Breast epithelium (tissue), 3 donors: ENCODE measurements at regions not wholly inside any gene's neighbourhood (a gene's known extent, or its start where the extent isn't known, plus 50 kb on each side); places are given as distances from the start of the nearest gene placed in this dataset.

Experiments used
- CTCF ChIP-seq, 3 donors: fragments of 450-650 bp; IDR thresholded peaks; one replicate each; pipeline ENCODE4 v1.5.1; 2016 to 2017; ENCODE audit warnings: antibody characterized with exemption in 3 of 3, mild to moderate bottlenecking in 3 of 3, moderate library complexity in 3 of 3
- POLR2A ChIP-seq: fragments of 450-650 bp; IDR thresholded peaks from one replicate; pipeline ENCODE4 v1.6.1; 2016; ENCODE audit warnings: antibody characterized with exemption, mild to moderate bottlenecking, moderate library complexity

GRCh38 chr2:42908518-42909200 lies 116.3 kb upstream of the HAAO start:
- TF ChIP-seq CTCF (IDR thresholded peaks at IDR 0.05) (no peak), POLR2A (no peak)
